HUES6 (cell line): ENCODE measurements at regions not wholly inside any gene's neighbourhood (a gene's known extent, or its start where the extent isn't known, plus 50 kb on each side); places are given as distances from the start of the nearest gene placed in this dataset.

Experiments used
- H3K27ac ChIP-seq: 2 replicates; pipeline ENCODE4 v1.7.0; 2013; ENCODE audit warnings: low read depth, mild to moderate bottlenecking, low read length, inconsistent platforms
- H3K27me3 ChIP-seq: 2 replicates; pipeline ENCODE4 v1.6.1; 2013; ENCODE audit warnings: low read length; ENCODE audit not compliant: control insufficient read depth, insufficient read depth
- H3K36me3 ChIP-seq: 2 replicates; pipeline ENCODE4 v1.6.1; 2013; ENCODE audit warnings: low read length; ENCODE audit not compliant: control insufficient read depth, insufficient read depth
- H3K4me1 ChIP-seq: 2 replicates; pipeline ENCODE4 v1.6.1; 2013; ENCODE audit warnings: low read length; ENCODE audit not compliant: control insufficient read depth, insufficient read depth
- H3K4me3 ChIP-seq: 2 replicates; pipeline ENCODE4 v1.5.1; 2013; ENCODE audit warnings: low read depth, low read length
- H3K9ac ChIP-seq: one replicate; pipeline ENCODE4 v1.6.1; 2013; ENCODE audit warnings: mild to moderate bottlenecking, low read length
- H3K9me3 ChIP-seq: 2 replicates; pipeline ENCODE4 v1.6.1; 2013; ENCODE audit warnings: low read depth, low read length; ENCODE audit not compliant: control insufficient read depth, insufficient read depth

GRCh38 chr15:59830098-59830497 is 141.0 kb upstream of the BNIP2 start:
- H3K27ac ChIP-seq: no peak overlapping the region
- H3K4me1 ChIP-seq: peaks cover 4% of the 10 kb centered on the region
- no peaks in the 10 kb centered on the region for H3K9me3 ChIP-seq
- no peaks in the 10 kb centered on the region for H3K36me3 ChIP-seq
- no peaks in the 10 kb centered on the region for H3K27me3 ChIP-seq
- H3K4me3 ChIP-seq: no peak overlapping the region
- no peak overlapping the region for H3K9ac ChIP-seq

- Histone ChIP-seq H3K4me3 (no peak overlapping the region), H3K4me1 (peaks cover 4% of the 10 kb centered on the region), H3K36me3 (no peaks in the 10 kb centered on the region), H3K27me3 (no peaks in the 10 kb centered on the region), H3K9me3 (no peaks in the 10 kb centered on the region), H3K27ac (no peak overlapping the region), H3K9ac (no peak overlapping the region)
Measured at GRCh38 chr15:59828861-59829260, 139.7 kb upstream of the BNIP2 start.

- Histone ChIP-seq H3K27ac (no peak overlapping the region), H3K4me3 (no peak overlapping the region), H3K9ac (no peak overlapping the region), H3K36me3 (no peaks in the 10 kb centered on the region), H3K9me3 (no peaks in the 10 kb centered on the region), H3K27me3 (no peaks in the 10 kb centered on the region), H3K4me1 (peaks cover 4% of the 10 kb centered on the region)
Measured at GRCh38 chr15:59828263-59828662, 139.1 kb upstream of the BNIP2 start.

GRCh38 chr15:59825901-59826300 is 136.8 kb upstream of the BNIP2 start:
- no peaks in the 10 kb centered on the region for H3K36me3 ChIP-seq
- no peak overlapping the region for H3K9ac ChIP-seq
- peaks cover 4% of the 10 kb centered on the region for H3K4me1 ChIP-seq
- H3K27me3 ChIP-seq: no peaks in the 10 kb centered on the region
- H3K9me3 ChIP-seq: no peaks in the 10 kb centered on the region
- H3K27ac ChIP-seq: no peak overlapping the region
- H3K4me3 ChIP-seq: no peak overlapping the region

GRCh38 chr15:59821286-59821685 is 132.2 kb upstream of the BNIP2 start:
- peaks cover 7% of the 10 kb centered on the region; the same call in 1 of the 2 replicates for H3K4me1 ChIP-seq
- no peak overlapping the region for H3K27ac ChIP-seq
- H3K27me3 ChIP-seq: no peaks in the 10 kb centered on the region
- H3K9ac ChIP-seq: no peak overlapping the region
- no peaks in the 10 kb centered on the region for H3K9me3 ChIP-seq
- H3K4me3 ChIP-seq: no peak overlapping the region
- no peaks in the 10 kb centered on the region for H3K36me3 ChIP-seq

- no peak overlapping the region for H3K4me3 ChIP-seq
- H3K9ac ChIP-seq: no peak overlapping the region
- H3K36me3 ChIP-seq: no peaks in the 10 kb centered on the region
- peaks cover 7% of the 10 kb centered on the region; the same call in 1 of the 2 replicates for H3K4me1 ChIP-seq
- no peak overlapping the region for H3K27ac ChIP-seq
- no peaks in the 10 kb centered on the region for H3K9me3 ChIP-seq
- no peaks in the 10 kb centered on the region for H3K27me3 ChIP-seq
Measured at GRCh38 chr15:59819092-59819491, 130.0 kb upstream of the BNIP2 start.

GRCh38 chr15:59818336-59818735 is 129.2 kb upstream of the BNIP2 start:
- no peak overlapping the region for H3K4me3 ChIP-seq
- H3K9ac ChIP-seq: no peak overlapping the region
- H3K27ac ChIP-seq: no peak overlapping the region
- peaks cover 7% of the 10 kb centered on the region; the same call in 1 of the 2 replicates for H3K4me1 ChIP-seq
- H3K36me3 ChIP-seq: no peaks in the 10 kb centered on the region
- H3K9me3 ChIP-seq: no peaks in the 10 kb centered on the region
- H3K27me3 ChIP-seq: no peaks in the 10 kb centered on the region

- Histone ChIP-seq H3K27me3 (no peaks in the 10 kb centered on the region), H3K36me3 (no peaks in the 10 kb centered on the region), H3K4me1 (peaks cover 9% of the 10 kb centered on the region; the same call in 1 of the 2 replicates), H3K27ac (no peak overlapping the region), H3K9me3 (no peaks in the 10 kb centered on the region), H3K9ac (no peak overlapping the region), H3K4me3 (no peak overlapping the region)
Measured at GRCh38 chr15:59817834-59818233, 128.7 kb upstream of the BNIP2 start.

GRCh38 chr15:59817053-59817452 is 127.9 kb upstream of the BNIP2 start:
- Histone ChIP-seq H3K36me3 (no peaks in the 10 kb centered on the region), H3K9ac (no peak overlapping the region), H3K4me3 (no peak overlapping the region), H3K27ac (no peak overlapping the region), H3K27me3 (no peaks in the 10 kb centered on the region), H3K9me3 (no peaks in the 10 kb centered on the region), H3K4me1 (peaks cover 15% of the 10 kb centered on the region)

- Histone ChIP-seq H3K27ac (no peak overlapping the region), H3K9me3 (no peaks in the 10 kb centered on the region), H3K9ac (no peak overlapping the region), H3K4me1 (peaks cover 16% of the 10 kb centered on the region), H3K4me3 (no peak overlapping the region), H3K27me3 (no peaks in the 10 kb centered on the region), H3K36me3 (no peaks in the 10 kb centered on the region)
Measured at GRCh38 chr15:59814409-59814808, 125.3 kb upstream of the BNIP2 start.

- no peaks in the 10 kb centered on the region for H3K36me3 ChIP-seq
- H3K27ac ChIP-seq: no peak overlapping the region
- no peak overlapping the region for H3K9ac ChIP-seq
- H3K27me3 ChIP-seq: no peaks in the 10 kb centered on the region
- H3K9me3 ChIP-seq: no peaks in the 10 kb centered on the region
- no peak overlapping the region for H3K4me3 ChIP-seq
- peaks cover 10% of the 10 kb centered on the region for H3K4me1 ChIP-seq
Measured at GRCh38 chr15:59812889-59813288, 123.8 kb upstream of the BNIP2 start.
